ENCODE measurements at regions not wholly inside any gene's neighbourhood (a gene's known extent, or its start where the extent isn't known, plus 50 kb on each side); places are given as distances from the start of the nearest gene placed in this dataset.
A peak's percentile ranks its signal among the peaks of the same experiment; 100 is the strongest.

DNA sequence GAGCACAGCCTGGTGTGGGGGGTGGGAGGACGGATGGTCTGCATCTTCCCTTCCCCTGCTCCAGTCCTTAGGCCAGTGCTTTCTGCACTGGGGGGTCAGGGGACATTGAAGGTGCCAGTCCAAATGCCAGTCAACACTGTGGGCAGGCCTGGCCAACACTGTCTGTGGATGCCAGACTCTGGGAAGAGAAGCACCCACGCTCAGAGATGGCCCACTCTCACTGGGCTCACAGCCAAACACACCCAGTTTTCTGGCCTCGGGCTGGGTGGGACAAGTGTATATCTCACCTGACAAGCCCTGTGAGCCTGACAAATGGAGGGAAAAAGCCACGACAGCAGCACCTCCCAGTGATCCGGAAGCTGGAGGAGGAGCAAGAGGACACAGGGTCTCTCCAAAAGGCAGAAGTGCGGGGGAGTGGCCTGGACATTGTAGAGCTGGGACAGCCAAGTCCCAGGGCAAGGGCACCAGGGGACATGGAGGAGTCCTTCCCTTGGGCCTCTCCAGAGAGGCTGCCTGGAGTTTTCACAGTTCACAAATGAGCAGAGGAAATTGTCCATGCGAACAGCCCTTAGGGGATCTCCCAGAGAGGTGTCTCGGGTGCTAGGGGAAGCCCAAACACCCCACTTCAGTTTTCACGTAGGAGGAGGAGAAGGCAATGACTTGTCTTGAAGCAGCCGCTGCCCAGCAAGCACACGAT, 79.3 kb downstream of the SDC1 start (continued):
- TF ChIP-seq, protein P1, sequence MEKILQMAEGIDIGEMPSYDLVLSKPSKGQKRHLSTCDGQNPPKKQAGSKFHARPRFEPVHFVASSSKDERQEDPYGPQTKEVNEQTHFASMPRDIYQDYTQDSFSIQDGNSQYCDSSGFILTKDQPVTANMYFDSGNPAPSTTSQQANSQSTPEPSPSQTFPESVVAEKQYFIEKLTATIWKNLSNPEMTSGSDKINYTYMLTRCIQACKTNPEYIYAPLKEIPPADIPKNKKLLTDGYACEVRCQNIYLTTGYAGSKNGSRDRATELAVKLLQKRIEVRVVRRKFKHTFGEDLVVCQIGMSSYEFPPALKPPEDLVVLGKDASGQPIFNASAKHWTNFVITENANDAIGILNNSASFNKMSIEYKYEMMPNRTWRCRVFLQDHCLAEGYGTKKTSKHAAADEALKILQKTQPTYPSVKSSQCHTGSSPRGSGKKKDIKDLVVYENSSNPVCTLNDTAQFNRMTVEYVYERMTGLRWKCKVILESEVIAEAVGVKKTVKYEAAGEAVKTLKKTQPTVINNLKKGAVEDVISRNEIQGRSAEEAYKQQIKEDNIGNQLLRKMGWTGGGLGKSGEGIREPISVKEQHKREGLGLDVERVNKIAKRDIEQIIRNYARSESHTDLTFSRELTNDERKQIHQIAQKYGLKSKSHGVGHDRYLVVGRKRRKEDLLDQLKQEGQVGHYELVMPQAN (IDR thresholded peaks at IDR 0.05; ENCODE audit: borderline replicate concordance) = no peak
- TF ChIP-seq DDX20 (tag; IDR thresholded peaks at IDR 0.05; ENCODE audit: low read depth) (no peak), TEAD2 (tag; IDR thresholded peaks at IDR 0.05) (no peak), RAD51 (IDR thresholded peaks at IDR 0.05; ENCODE audit: borderline replicate concordance, low read depth) (no peak), PRMT5 (CRISPR knock-in tag; IDR thresholded peaks at IDR 0.05) (no peak), ELF4 (CRISPR knock-in tag; IDR thresholded peaks at IDR 0.05) (no peak), KDM1A (IDR thresholded peaks at IDR 0.05) (no peak), XRCC5 (IDR thresholded peaks at IDR 0.05; ENCODE audit: low read depth, low read length) (no peak), NR2C2 (CRISPR knock-in tag; IDR thresholded peaks at IDR 0.05) (peak; percentile 17; the same call in 1 of the 2 replicates), NR2C2 (tag; IDR thresholded peaks at IDR 0.05) (no peak), DIDO1 (tag; IDR thresholded peaks at IDR 0.05; ENCODE audit: low read depth) (no peak), RBM34 (IDR thresholded peaks at IDR 0.05; ENCODE audit: borderline replicate concordance, insufficient read depth, low read length) (no peak)

All from K562 (cell line).